HEK293T (cell line): ENCODE measurements at regions not wholly inside any gene's neighbourhood (a gene's known extent, or its start where the extent isn't known, plus 50 kb on each side); places are given as distances from the start of the nearest gene placed in this dataset.

ENCODE experiments used
- CTCF ChIA-PET: fragments of 350-600 bp; formaldehyde crosslinking; extraction: SDS; loops from one replicate; lab custom pipeline; 2021; ENCODE audit warnings: antibody characterized with exemption, inconsistent platforms; lab: Yijun Ruan, JAX
- POLR2A ChIA-PET: fragments of 350-600 bp; formaldehyde crosslinking; extraction: SDS; loops from one replicate; lab custom pipeline; 2020; ENCODE audit warnings: antibody characterized with exemption, inconsistent platforms; lab: Yijun Ruan, JAX
- DNase-seq: peaks from one replicate; pipeline ENCODE4 v3.0.0; 2012; ENCODE audit warnings: mixed read lengths; ENCODE audit errors: extremely low spot score
- ARNT ChIP-seq: fragments of 450-650 bp; IDR thresholded peaks from 2 replicates; pipeline ENCODE4 v1.6.1; 2017; ENCODE audit warnings: mild to moderate bottlenecking
- BHLHE40 ChIP-seq: fragments of 450-650 bp; IDR thresholded peaks from 2 replicates; pipeline ENCODE4 v1.6.1; 2016; ENCODE audit warnings: mild to moderate bottlenecking, moderate library complexity, borderline replicate concordance
- CTBP1 ChIP-seq: fragments of 450-650 bp; IDR thresholded peaks from 2 replicates; pipeline ENCODE4 v1.6.1; 2016; ENCODE audit warnings: borderline replicate concordance
- ELF4 ChIP-seq: fragments of 450-650 bp; IDR thresholded peaks from 2 replicates; pipeline ENCODE4 v1.6.1; 2017; ENCODE audit warnings: antibody characterized with exemption
- FOXA1 ChIP-seq: fragments of 450-650 bp; IDR thresholded peaks from 2 replicates; pipeline ENCODE4 v1.6.1; 2016; ENCODE audit warnings: mild to moderate bottlenecking
- FOXK2 ChIP-seq: fragments of 450-650 bp; IDR thresholded peaks from 2 replicates; pipeline ENCODE4 v1.6.1; 2016; ENCODE audit warnings: mild to moderate bottlenecking
- FOXM1 ChIP-seq: fragments of 450-650 bp; IDR thresholded peaks from 2 replicates; pipeline ENCODE4 v1.6.1; 2017; ENCODE audit warnings: mild to moderate bottlenecking, borderline replicate concordance
- HDGF ChIP-seq: fragments of 450-650 bp; IDR thresholded peaks from 2 replicates; pipeline ENCODE4 v1.6.1; 2017; ENCODE audit warnings: antibody characterized with exemption, borderline replicate concordance
- L3MBTL2 ChIP-seq: fragments of 450-650 bp; conservative IDR thresholded peaks from 2 replicates; pipeline ENCODE4 v1.6.1; 2016; ENCODE audit warnings: mild to moderate bottlenecking
- LEF1 ChIP-seq: fragments of 450-650 bp; IDR thresholded peaks from 2 replicates; pipeline ENCODE4 v1.6.1; 2017; ENCODE audit warnings: mild to moderate bottlenecking, borderline replicate concordance
- NFRKB ChIP-seq: fragments of 450-650 bp; IDR thresholded peaks from 2 replicates; pipeline ENCODE4 v1.6.1; 2016; ENCODE audit warnings: mild to moderate bottlenecking, moderate library complexity
- SP1 ChIP-seq: fragments of 450-650 bp; IDR thresholded peaks from 2 replicates; pipeline ENCODE4 v1.6.1; 2017
- SUZ12 ChIP-seq: fragments of 450-650 bp; IDR thresholded peaks from 2 replicates; pipeline ENCODE4 v1.6.1; 2016; ENCODE audit warnings: mild to moderate bottlenecking
- TARDBP ChIP-seq: fragments of 450-650 bp; IDR thresholded peaks from 2 replicates; pipeline ENCODE4 v1.6.1; 2016
- ZNF384 ChIP-seq: fragments of 450-650 bp; IDR thresholded peaks from 2 replicates; pipeline ENCODE4 v1.6.1; 2016
- TF ChIP-seq, protein P1 (sequence below): fragments of 450-650 bp; IDR thresholded peaks from 2 replicates; pipeline ENCODE4 v1.6.1; 2016

DNA sequence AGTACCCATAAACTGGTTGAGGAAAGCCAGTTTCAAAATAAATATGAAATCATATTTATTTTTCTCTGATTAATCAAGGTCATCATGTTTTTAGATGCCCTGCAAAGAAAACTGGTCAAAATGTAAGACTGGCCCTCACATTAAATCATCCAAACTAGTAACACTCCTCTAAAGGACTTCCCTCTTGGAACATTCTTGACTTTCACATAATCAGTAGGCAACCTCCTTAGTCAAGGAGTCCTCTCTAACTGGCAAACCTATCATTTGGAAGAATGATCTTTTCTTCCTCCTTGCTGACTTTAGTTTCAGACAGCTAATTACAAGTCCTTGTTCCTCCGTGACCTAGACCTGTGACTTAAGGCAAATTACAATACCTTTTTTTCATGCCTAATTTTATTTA, 82.5 kb upstream of the DCBLD2 start:
- DNase-seq, result no peak
- ChIA-PET CTCF (interaction anchor here (0.9 kb wide), 1 partner anchor 154 kb away, joined by 4 read pairs; no protein-coding TSS in a partner anchor), POLR2A (interaction anchor here (0.7 kb wide), 1 partner anchor 82 kb away, joined by 3 read pairs; the partner anchor contains the start of gene DCBLD2)
- TF ChIP-seq LEF1 (no peak), NFRKB (no peak), SUZ12 (no peak), FOXM1 (no peak), HDGF (no peak), TARDBP (no peak)
- TF ChIP-seq, protein P1, sequence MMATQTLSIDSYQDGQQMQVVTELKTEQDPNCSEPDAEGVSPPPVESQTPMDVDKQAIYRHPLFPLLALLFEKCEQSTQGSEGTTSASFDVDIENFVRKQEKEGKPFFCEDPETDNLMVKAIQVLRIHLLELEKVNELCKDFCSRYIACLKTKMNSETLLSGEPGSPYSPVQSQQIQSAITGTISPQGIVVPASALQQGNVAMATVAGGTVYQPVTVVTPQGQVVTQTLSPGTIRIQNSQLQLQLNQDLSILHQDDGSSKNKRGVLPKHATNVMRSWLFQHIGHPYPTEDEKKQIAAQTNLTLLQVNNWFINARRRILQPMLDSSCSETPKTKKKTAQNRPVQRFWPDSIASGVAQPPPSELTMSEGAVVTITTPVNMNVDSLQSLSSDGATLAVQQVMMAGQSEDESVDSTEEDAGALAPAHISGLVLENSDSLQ, result no peak

DNA sequence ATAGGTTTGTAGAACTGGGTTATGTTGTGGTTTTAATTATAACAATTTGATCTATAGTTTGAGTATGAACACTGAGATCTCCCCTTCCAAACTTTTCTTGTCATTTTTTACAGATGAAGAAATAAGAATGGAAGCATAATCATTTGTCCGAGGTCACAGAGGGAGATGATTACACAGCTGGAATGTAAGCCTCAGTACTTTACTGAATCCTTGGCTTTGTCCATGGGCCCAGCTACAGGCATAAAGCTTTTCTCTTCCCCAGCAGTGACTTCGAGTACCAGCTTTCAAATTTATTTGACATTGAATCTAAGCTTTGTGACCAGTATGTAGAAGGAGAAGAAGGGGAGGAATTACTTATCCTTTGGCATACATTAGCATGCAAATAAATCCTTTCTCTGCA, 80.9 kb upstream of the DCBLD2 start:
- no peak for DNase-seq
- ChIA-PET POLR2A (no interaction called here), CTCF (interaction anchor here (0.6 kb wide), 1 partner anchor 1108 kb away, joined by 3 read pairs; no protein-coding TSS in a partner anchor)
- no peak for TF ChIP-seq SP1
- TF ChIP-seq, protein P1, result no peak
- TF ChIP-seq SUZ12, result no peak
- TF ChIP-seq BHLHE40, result no peak
- no peak for TF ChIP-seq NFRKB
- TF ChIP-seq LEF1, result no peak
- TF ChIP-seq ELF4, result no peak
- no peak for TF ChIP-seq L3MBTL2
- TF ChIP-seq CTBP1, result no peak
- TF ChIP-seq ZNF384, result no peak
- TF ChIP-seq FOXM1, result no peak
- TF ChIP-seq TARDBP, result no peak
- no peak for TF ChIP-seq HDGF
- TF ChIP-seq ARNT, result no peak
- no peak for TF ChIP-seq FOXA1
- no peak for TF ChIP-seq FOXK2

DNA sequence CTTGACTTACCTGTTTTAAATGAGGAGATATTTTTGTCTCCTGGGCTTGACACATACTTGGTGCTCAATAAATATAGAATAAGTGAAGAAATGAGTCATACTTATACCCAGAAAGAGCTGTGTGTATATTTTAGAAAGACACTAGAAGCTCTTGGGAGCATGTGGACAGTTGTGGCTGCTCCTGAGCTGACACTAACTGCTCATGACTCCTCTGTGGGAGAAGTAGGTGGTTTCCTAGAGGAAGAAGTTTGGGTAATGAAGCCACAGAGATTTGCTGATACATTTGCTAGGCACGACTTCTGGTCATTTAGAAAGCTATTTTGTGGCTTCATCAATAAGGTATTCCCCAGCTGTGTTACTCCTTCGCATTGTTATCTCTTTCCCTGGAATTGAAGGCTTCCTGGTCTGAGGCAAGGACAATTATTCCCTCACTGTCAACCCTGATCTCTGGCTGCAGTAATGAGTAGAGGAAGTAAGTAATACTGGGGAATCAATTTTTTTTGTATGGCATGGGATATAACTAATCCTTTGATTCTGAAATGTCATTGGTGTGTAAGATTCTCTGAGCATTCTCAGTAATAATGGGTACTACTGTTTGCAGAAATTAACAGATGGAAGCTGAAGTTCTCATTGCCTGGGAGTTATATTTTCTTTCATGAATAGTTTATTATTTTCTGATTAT, 79.6 kb upstream of the DCBLD2 start:
- CTCF ChIA-PET, result no interaction called here
- no peak for DNase-seq
- no peak for TF ChIP-seq BHLHE40
- no peak for TF ChIP-seq FOXK2
- no peak for TF ChIP-seq CTBP1
- no peak for TF ChIP-seq SUZ12
- POLR2A ChIA-PET, result no interaction called here

DNA sequence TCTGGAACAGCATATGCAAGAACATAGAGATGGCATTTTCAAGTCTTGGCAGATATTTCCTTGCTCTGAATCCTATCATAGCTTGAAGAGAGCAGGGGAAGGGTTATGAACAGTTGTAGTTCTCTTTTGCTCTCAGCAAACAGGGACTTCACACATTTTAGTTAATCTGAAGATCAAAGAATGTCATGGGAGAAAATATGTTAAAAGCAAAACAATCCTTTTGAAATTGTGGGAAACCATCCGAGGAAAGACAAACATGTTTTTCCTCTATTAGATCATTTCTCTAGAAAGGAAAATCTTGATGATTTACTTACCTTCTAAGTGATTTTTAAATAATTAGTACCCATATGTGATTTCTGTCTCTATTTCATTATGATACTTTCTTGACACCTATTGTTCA, 77.8 kb upstream of the DCBLD2 start:
- no peak for DNase-seq
- TF ChIP-seq SP1, result no peak
- TF ChIP-seq BHLHE40, result no peak
- no peak for TF ChIP-seq FOXM1
- no peak for TF ChIP-seq TARDBP
- no peak for TF ChIP-seq ARNT
- TF ChIP-seq HDGF, result no peak
- TF ChIP-seq SUZ12, result no peak
- no peak for TF ChIP-seq CTBP1
- no peak for TF ChIP-seq LEF1
- no peak for TF ChIP-seq L3MBTL2
- no peak for TF ChIP-seq FOXA1
- TF ChIP-seq ELF4, result no peak
- TF ChIP-seq FOXK2, result no peak
- no peak for TF ChIP-seq NFRKB
- TF ChIP-seq, protein P1, result no peak
- TF ChIP-seq ZNF384, result no peak
- POLR2A ChIA-PET, result no interaction called here
- CTCF ChIA-PET, result no interaction called here

DNA sequence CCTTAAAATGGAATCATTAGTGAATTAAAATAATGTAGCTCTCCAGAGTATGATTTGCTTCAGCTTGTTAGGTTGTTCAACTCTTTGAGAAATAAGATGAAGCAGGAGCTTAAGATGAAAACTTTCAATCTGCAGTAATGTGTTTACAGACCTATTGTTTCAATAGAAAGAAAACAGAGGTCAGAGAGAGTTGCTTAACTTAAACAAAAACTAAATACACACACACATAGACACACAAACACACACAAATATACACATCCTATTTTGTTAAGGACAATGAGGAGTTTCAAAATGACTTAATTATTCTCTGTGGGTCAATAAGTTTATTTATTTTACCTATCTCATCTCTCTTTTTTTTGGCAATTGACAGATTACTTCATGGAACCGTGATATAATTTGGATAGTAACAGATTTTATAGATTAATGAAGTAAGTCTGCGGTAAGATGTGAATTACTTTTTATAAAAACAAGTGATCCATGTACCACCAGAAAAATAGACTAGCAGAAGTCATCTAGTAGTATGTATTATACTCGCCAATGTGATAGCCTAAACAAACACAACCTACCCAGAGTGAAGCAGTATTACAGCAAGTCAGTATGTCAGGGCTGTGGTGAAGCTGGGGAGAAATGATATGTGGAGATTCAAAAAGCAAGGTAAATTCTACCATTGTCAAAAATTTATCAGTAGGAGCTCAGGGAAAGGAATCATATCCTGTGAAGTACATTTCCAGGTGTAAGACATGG, 76.7 kb upstream of the DCBLD2 start:
- no peak for DNase-seq
- TF ChIP-seq CTBP1, result no peak
- TF ChIP-seq ARNT, result no peak
- TF ChIP-seq SP1, result no peak
- no peak for TF ChIP-seq BHLHE40
- TF ChIP-seq SUZ12, result no peak
- TF ChIP-seq TARDBP, result no peak
- no peak for TF ChIP-seq ZNF384
- POLR2A ChIA-PET, result no interaction called here
- CTCF ChIA-PET, result no interaction called here

DNA sequence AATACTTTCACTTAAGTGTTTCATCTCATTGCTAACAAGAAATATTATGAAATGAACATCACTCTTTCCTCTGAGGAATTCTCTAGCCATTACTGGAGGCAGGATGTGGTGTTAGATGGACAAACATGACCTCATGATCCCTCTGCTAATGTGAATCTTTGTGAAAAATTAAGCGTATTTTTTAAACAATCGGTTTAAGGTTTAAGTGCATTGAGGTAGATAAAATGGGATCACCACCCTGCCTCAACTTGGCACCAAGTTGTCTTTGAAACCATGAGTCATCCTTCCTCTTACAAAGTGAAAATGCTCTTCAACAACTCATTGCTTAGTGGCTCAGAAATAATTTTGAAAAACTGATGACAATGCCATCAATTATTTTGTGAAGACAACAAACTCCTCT, 76.0 kb upstream of the DCBLD2 start:
- ChIA-PET POLR2A (no interaction called here), CTCF (no interaction called here)
- DNase-seq, result no peak
- TF ChIP-seq, protein P1, result no peak
- TF ChIP-seq SUZ12 (no peak), FOXA1 (no peak), BHLHE40 (no peak), L3MBTL2 (no peak), TARDBP (no peak)
